Natural killer cell treated with Interleukin-12 subunit alpha and Interleukin-12 subunit beta and Interleukin-15 and Interleukin-18, amount 100 ng/mL, for 72 hours (primary cell): ENCODE measurements at regions not wholly inside any gene's neighbourhood (a gene's known extent, or its start where the extent isn't known, plus 50 kb on each side); places are given as distances from the start of the nearest gene placed in this dataset.
"Not testable (repeated sequence)": the region's sequence is repeated elsewhere in the genome, so short reads cannot be mapped to it uniquely, and the experiment has no call there.

Experiments used
- ATAC-seq, 2 donors: fragments of 150-1000 bp; cut with Tn5 transposase in 1 of 2; sonication (Bioruptor Pico), chemical (Tn5 transposase) in 1 of 2; 2 replicates each; pipeline ENCODE4 v1.10.0; 2021
- DNase-seq: peaks from one replicate; pipeline ENCODE4 v3.0.0; 2022; ENCODE audit warnings: low spot score
- H3K27ac Mint-ChIP-seq, 2 donors: 1 replicate in 1 of 2; 2 replicates in 1 of 2; pipeline ENCODE4 v1.8.0; 2022; ENCODE audit warnings: mixed read lengths in 2 of 2, mild to moderate bottlenecking in 1 of 2, moderate library complexity in 1 of 2
- H3K27me3 Mint-ChIP-seq, 2 donors: 1 replicate in 1 of 2; 2 replicates in 1 of 2; pipeline ENCODE4 v1.8.0; 2022; ENCODE audit warnings: mixed read lengths in 2 of 2
- H3K36me3 Mint-ChIP-seq: one replicate; pipeline ENCODE4 v1.8.0; 2022; ENCODE audit warnings: mixed read lengths
- H3K4me1 Mint-ChIP-seq, 2 donors: 1 replicate in 1 of 2; 2 replicates in 1 of 2; pipeline ENCODE4 v1.8.0; 2022; ENCODE audit warnings: low read depth in 2 of 2, mixed read lengths in 2 of 2, mild to moderate bottlenecking in 1 of 2
- H3K4me3 Mint-ChIP-seq: one replicate; pipeline ENCODE4 v1.8.0; 2022; ENCODE audit warnings: mixed read lengths
- H3K9me3 Mint-ChIP-seq: 2 replicates; pipeline ENCODE4 v1.8.0; 2022; ENCODE audit warnings: mixed read lengths

GRCh38 chr3:86785386-86785785 lies 205.6 kb downstream of the VGLL3 start:
- Mint-ChIP-seq H3K27ac (no peak overlapping the region), H3K27me3 (no peaks in the 10 kb centered on the region), H3K36me3 (no peaks in the 10 kb centered on the region), H3K9me3 (no peaks in the 10 kb centered on the region), H3K4me3 (no peak overlapping the region), H3K4me1 (no peaks in the 10 kb centered on the region)
- DNase-seq (no peak), ATAC-seq (no peak)

- Mint-ChIP-seq H3K4me3 (no peak overlapping the region), H3K9me3 (peaks cover 3% of the 10 kb centered on the region), H3K27ac (no peak overlapping the region), H3K4me1 (no peaks in the 10 kb centered on the region), H3K27me3 (no peaks in the 10 kb centered on the region), H3K36me3 (peaks cover 5% of the 10 kb centered on the region)
- DNase-seq: no peak
- no peak for ATAC-seq
Observed at GRCh38 chr3:86782866-86783265, 208.1 kb downstream of the VGLL3 start.

DNA sequence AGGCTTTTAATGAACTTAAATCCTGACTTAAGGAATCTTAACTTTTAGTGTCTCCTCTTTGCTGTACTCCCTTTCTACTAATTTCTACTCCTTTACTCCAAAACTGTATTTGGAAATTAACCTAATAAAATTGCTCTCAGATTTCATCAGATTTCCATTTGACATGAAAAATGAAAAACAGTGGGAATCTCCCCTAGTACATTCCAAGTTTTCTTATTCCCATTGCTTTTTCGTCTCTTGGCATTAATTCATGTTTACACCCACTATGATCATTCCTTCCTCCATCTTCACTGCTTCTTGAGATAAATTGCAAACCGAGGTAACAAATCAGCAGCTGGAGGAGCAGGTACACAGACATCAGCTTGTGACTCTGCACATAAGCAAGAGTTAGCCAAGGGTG lies 208.7 kb downstream of the VGLL3 start:
- peaks cover 3% of the 10 kb centered on the region for H3K9me3 Mint-ChIP-seq
- no peaks in the 10 kb centered on the region for H3K4me1 Mint-ChIP-seq
- no peak overlapping the region for H3K27ac Mint-ChIP-seq
- H3K27me3 Mint-ChIP-seq: no peaks in the 10 kb centered on the region
- H3K4me3 Mint-ChIP-seq: no peak overlapping the region
- ATAC-seq (no peak), DNase-seq (no peak)
- H3K36me3 Mint-ChIP-seq: peaks cover 5% of the 10 kb centered on the region

GRCh38 chr3:86774082-86774691 lies 216.8 kb downstream of the VGLL3 start:
- Mint-ChIP-seq H3K4me1 (no peaks in the 10 kb centered on the region), H3K27me3 (no peaks in the 10 kb centered on the region), H3K4me3 (no peak overlapping the region), H3K27ac (no peak overlapping the region), H3K36me3 (no peaks in the 10 kb centered on the region), H3K9me3 (peaks cover 3% of the 10 kb centered on the region)
- DNase-seq: no peak
- ATAC-seq: no peak

DNA sequence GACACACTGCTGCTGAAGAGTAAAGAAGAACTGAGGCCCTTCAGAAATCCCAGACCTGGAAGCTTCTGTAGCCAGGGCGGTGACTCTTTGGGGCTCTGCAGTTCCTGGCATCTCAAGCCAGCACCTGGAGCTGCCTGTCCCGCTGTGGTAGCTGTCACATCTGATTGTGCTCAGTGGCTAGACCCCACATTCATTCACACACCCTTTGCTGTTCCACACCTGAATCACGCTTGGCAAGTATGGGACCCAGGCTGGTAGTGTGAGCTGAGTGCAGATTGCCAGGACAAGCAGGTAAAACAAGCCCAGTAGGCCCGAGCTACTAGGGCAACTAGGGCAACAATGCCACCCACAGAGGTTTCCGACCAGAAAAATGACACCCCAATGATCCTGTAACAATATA lies 218.2 kb downstream of the VGLL3 start:
- no peaks in the 10 kb centered on the region for H3K27me3 Mint-ChIP-seq
- ATAC-seq (no peak), DNase-seq (no peak)
- no peak overlapping the region for H3K27ac Mint-ChIP-seq
- H3K9me3 Mint-ChIP-seq: peaks cover 2% of the 10 kb centered on the region
- H3K36me3 Mint-ChIP-seq: no peaks in the 10 kb centered on the region
- H3K4me1 Mint-ChIP-seq: no peaks in the 10 kb centered on the region
- H3K4me3 Mint-ChIP-seq: no peak overlapping the region

- H3K27me3 Mint-ChIP-seq: no peaks in the 10 kb centered on the region
- H3K36me3 Mint-ChIP-seq: no peaks in the 10 kb centered on the region
- ATAC-seq: peak in 1 of 2 donors; percentile 52
- peaks cover 2% of the 10 kb centered on the region for H3K9me3 Mint-ChIP-seq
- DNase-seq: no peak
- no peak overlapping the region for H3K27ac Mint-ChIP-seq
- no peak overlapping the region for H3K4me3 Mint-ChIP-seq
- no peaks in the 10 kb centered on the region for H3K4me1 Mint-ChIP-seq
Observed at GRCh38 chr3:86771741-86772512, 219.0 kb downstream of the VGLL3 start.

- Mint-ChIP-seq H3K27ac (no peak overlapping the region), H3K4me1 (no peaks in the 10 kb centered on the region), H3K27me3 (no peaks in the 10 kb centered on the region), H3K36me3 (no peaks in the 10 kb centered on the region), H3K9me3 (peaks cover 9% of the 10 kb centered on the region), H3K4me3 (no peak overlapping the region)
- ATAC-seq (no peak), DNase-seq (no peak)
Observed at GRCh38 chr3:86766331-86766730, 224.6 kb downstream of the VGLL3 start.

DNA sequence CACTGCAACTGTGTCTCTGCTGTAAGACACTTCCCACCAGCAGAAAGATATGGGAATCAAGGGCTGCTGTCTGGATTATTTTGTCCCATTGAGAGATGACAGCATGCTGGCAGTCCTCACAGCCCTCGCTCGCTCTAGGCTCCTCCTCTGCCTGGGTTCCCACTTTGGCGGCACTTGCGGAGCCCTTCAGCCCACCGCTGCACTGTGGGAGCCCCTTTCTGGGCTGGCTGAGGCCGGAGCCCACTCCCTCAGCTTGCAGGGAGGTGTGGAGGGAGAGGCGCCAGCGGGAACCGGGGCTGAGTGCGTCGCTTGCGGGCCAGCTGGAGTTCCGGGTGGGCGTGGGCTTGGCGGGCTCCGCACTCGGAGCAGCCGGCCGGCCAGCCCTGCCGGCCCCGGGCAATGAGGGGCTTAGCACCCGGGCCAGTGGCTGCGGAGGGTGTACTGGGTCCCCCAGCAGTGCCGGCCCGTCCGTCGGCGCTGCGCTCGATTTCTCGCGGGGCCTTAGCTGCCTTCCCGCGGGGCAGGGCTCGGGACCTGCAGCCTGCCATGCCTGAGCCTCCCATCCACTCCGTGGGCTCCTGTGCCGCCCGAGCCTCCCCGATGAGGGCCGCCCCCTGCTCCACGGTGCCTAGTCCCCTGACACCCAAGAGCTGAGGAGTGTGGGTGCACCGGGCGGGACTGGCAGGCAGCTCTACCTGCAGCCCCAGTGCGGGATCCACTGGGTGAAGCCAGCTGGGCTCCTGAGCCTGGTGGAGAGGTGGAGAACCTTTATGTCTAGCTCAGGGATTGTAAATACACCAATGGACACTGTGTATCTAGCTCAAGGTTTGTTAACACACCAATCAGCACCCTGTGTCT lies 233.4 kb downstream of the VGLL3 start:
- ATAC-seq, H3K27me3 Mint-ChIP-seq, DNase-seq, H3K36me3 Mint-ChIP-seq, H3K4me3 Mint-ChIP-seq, H3K4me1 Mint-ChIP-seq, H3K27ac Mint-ChIP-seq: not testable (repeated sequence)
- H3K9me3 Mint-ChIP-seq: peaks cover 21% of the 10 kb centered on the region

GRCh38 chr3:86748015-86748414 lies 242.9 kb downstream of the VGLL3 start:
- Mint-ChIP-seq H3K36me3 (no peaks in the 10 kb centered on the region), H3K9me3 (peaks cover 12% of the 10 kb centered on the region), H3K4me3 (no peak overlapping the region), H3K27me3 (no peaks in the 10 kb centered on the region), H3K4me1 (no peaks in the 10 kb centered on the region), H3K27ac (no peak overlapping the region)
- DNase-seq (no peak), ATAC-seq (no peak)

DNA sequence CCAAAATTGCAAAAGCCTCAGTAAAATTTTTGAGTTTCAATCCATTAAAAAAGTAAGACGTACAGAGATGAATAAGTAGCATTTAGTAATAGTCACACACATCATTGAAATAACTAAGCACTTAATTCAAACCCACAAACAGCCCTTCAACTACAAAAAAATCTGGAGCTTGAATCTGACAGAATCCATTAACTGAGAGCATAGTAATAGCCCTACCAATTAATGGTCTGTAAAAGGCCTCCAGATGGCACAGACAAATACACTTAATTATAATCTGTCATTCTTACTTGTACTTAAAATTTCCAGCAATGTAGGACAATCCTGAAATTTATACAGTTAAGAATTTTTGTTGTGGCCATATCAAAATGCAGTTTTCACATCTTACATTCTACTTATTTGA lies 246.9 kb downstream of the VGLL3 start:
- H3K9me3 Mint-ChIP-seq: peaks cover 3% of the 10 kb centered on the region
- DNase-seq (no peak), ATAC-seq (no peak)
- H3K4me3 Mint-ChIP-seq: no peak overlapping the region
- H3K36me3 Mint-ChIP-seq: no peaks in the 10 kb centered on the region
- no peaks in the 10 kb centered on the region for H3K27me3 Mint-ChIP-seq
- no peak overlapping the region for H3K27ac Mint-ChIP-seq
- no peaks in the 10 kb centered on the region for H3K4me1 Mint-ChIP-seq

- no peaks in the 10 kb centered on the region for H3K4me1 Mint-ChIP-seq
Observed at GRCh38 chr3:86743233-86743632, 247.7 kb downstream of the VGLL3 start.

GRCh38 chr3:86740751-86741150 lies 250.2 kb downstream of the VGLL3 start:
- no peaks in the 10 kb centered on the region for H3K36me3 Mint-ChIP-seq
- DNase-seq: no peak
- H3K4me1 Mint-ChIP-seq: no peaks in the 10 kb centered on the region
- no peak overlapping the region for H3K27ac Mint-ChIP-seq
- no peak overlapping the region for H3K4me3 Mint-ChIP-seq
- no peak for ATAC-seq
- no peaks in the 10 kb centered on the region for H3K9me3 Mint-ChIP-seq
- no peaks in the 10 kb centered on the region for H3K27me3 Mint-ChIP-seq

More at GRCh38 chr3:86743233-86743632, 247.7 kb downstream of the VGLL3 start:
- ATAC-seq (no peak), DNase-seq (no peak)
- peaks cover 3% of the 10 kb centered on the region for H3K9me3 Mint-ChIP-seq
- H3K4me3 Mint-ChIP-seq: no peak overlapping the region
- H3K27me3 Mint-ChIP-seq: no peaks in the 10 kb centered on the region
- H3K36me3 Mint-ChIP-seq: no peaks in the 10 kb centered on the region
- H3K27ac Mint-ChIP-seq: no peak overlapping the region

GRCh38 chr3:86739244-86739643 lies 251.7 kb downstream of the VGLL3 start:
- Mint-ChIP-seq H3K9me3 (no peaks in the 10 kb centered on the region), H3K27me3 (no peaks in the 10 kb centered on the region), H3K27ac (no peak overlapping the region), H3K4me1 (no peaks in the 10 kb centered on the region), H3K4me3 (no peak overlapping the region), H3K36me3 (no peaks in the 10 kb centered on the region)
- DNase-seq (no peak), ATAC-seq (no peak)

DNA sequence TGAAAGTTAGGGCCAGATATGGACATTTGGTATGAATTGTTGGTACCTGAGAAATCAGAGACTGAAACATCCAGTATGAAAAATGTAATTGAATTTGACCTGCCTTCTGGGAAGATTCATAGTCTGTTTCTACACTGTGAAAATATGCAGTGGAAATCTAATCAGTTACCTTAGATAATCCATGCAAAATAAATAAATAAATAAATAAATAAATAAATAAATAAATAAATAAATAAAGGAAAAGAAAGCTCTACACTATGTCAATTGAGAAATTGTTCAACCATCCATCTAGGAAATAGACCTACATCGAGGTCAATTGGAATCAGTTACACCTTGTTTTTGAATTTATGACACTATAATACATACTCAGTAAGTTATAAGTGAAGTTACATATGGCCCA lies 252.3 kb downstream of the VGLL3 start:
- no peaks in the 10 kb centered on the region for H3K9me3 Mint-ChIP-seq
- H3K36me3 Mint-ChIP-seq: no peaks in the 10 kb centered on the region
- H3K27me3 Mint-ChIP-seq: no peaks in the 10 kb centered on the region

More for the DNA sequence above, 252.3 kb downstream of the VGLL3 start:
- no peak overlapping the region for H3K4me3 Mint-ChIP-seq
- no peak for ATAC-seq
- no peak overlapping the region for H3K27ac Mint-ChIP-seq
- H3K4me1 Mint-ChIP-seq: no peaks in the 10 kb centered on the region
- DNase-seq: no peak
